ENCODE measurements at regions not wholly inside any gene's neighbourhood (a gene's known extent, or its start where the extent isn't known, plus 50 kb on each side); places are given as distances from the start of the nearest gene placed in this dataset.

- Histone ChIP-seq H3K27ac (ENCODE audit: low read depth in 1 of 2, low read length in 2 of 2) (no peak overlapping the region), H3K4me3 (ENCODE audit: low read depth in 1 of 3, low read length in 3 of 3) (no peak overlapping the region), H3K27me3 (ENCODE audit: control insufficient read depth in 4 of 4, insufficient read depth in 4 of 4, low read length in 3 of 4) (no peaks in the 10 kb centered on the region), H3K36me3 (ENCODE audit: control insufficient read depth in 4 of 4, insufficient read depth in 3 of 4, low read depth in 1 of 4, low read length in 3 of 4) (no peaks in the 10 kb centered on the region), H3K9ac (ENCODE audit: low read depth in 1 of 2, low read length in 2 of 2) (no peak overlapping the region), H3K4me1 (ENCODE audit: control insufficient read depth in 4 of 4, insufficient read depth in 4 of 4, low read length in 3 of 4) (no peaks in the 10 kb centered on the region), H3K9me3 (ENCODE audit: control insufficient read depth in 4 of 4, low read length in 3 of 4) (no peaks in the 10 kb centered on the region)
- no peak for DNase-seq (ENCODE audit: low spot score)
- WGBS = 46% methylated on average over 3 of the region's 3 CpGs
- TF ChIP-seq FOXA2 (IDR thresholded peaks at IDR 0.05) = no peak
- no peak for TF ChIP-seq MAX (IDR thresholded peaks at IDR 0.05)
- TF ChIP-seq JUND (IDR thresholded peaks at IDR 0.05) = no peak
- TF ChIP-seq, protein P1, sequence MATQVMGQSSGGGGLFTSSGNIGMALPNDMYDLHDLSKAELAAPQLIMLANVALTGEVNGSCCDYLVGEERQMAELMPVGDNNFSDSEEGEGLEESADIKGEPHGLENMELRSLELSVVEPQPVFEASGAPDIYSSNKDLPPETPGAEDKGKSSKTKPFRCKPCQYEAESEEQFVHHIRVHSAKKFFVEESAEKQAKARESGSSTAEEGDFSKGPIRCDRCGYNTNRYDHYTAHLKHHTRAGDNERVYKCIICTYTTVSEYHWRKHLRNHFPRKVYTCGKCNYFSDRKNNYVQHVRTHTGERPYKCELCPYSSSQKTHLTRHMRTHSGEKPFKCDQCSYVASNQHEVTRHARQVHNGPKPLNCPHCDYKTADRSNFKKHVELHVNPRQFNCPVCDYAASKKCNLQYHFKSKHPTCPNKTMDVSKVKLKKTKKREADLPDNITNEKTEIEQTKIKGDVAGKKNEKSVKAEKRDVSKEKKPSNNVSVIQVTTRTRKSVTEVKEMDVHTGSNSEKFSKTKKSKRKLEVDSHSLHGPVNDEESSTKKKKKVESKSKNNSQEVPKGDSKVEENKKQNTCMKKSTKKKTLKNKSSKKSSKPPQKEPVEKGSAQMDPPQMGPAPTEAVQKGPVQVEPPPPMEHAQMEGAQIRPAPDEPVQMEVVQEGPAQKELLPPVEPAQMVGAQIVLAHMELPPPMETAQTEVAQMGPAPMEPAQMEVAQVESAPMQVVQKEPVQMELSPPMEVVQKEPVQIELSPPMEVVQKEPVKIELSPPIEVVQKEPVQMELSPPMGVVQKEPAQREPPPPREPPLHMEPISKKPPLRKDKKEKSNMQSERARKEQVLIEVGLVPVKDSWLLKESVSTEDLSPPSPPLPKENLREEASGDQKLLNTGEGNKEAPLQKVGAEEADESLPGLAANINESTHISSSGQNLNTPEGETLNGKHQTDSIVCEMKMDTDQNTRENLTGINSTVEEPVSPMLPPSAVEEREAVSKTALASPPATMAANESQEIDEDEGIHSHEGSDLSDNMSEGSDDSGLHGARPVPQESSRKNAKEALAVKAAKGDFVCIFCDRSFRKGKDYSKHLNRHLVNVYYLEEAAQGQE (IDR thresholded peaks at IDR 0.05) = no peak
- TF ChIP-seq ATF3 (IDR thresholded peaks at IDR 0.05) = no peak
- no peak for TF ChIP-seq GABPA (IDR thresholded peaks at IDR 0.05 in 1 of 2, conservative IDR thresholded peaks at IDR 0.05 in 1 of 2)
- TF ChIP-seq, protein P2, sequence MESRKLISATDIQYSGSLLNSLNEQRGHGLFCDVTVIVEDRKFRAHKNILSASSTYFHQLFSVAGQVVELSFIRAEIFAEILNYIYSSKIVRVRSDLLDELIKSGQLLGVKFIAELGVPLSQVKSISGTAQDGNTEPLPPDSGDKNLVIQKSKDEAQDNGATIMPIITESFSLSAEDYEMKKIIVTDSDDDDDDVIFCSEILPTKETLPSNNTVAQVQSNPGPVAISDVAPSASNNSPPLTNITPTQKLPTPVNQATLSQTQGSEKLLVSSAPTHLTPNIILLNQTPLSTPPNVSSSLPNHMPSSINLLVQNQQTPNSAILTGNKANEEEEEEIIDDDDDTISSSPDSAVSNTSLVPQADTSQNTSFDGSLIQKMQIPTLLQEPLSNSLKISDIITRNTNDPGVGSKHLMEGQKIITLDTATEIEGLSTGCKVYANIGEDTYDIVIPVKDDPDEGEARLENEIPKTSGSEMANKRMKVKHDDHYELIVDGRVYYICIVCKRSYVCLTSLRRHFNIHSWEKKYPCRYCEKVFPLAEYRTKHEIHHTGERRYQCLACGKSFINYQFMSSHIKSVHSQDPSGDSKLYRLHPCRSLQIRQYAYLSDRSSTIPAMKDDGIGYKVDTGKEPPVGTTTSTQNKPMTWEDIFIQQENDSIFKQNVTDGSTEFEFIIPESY (IDR thresholded peaks at IDR 0.05) = no peak
- no peak for TF ChIP-seq CTCF (IDR thresholded peaks at IDR 0.05; ENCODE audit: low read depth, low read length, missing input control)
- no peak for TF ChIP-seq HNF4A (conservative IDR thresholded peaks at IDR 0.05)
- no peak for TF ChIP-seq FOXA1 (IDR thresholded peaks at IDR 0.05)
- no peak for TF ChIP-seq YY1 (IDR thresholded peaks at IDR 0.05)
- no peak for TF ChIP-seq RAD21 (IDR thresholded peaks at IDR 0.05)
- no peak for TF ChIP-seq SP1 (IDR thresholded peaks at IDR 0.05)
- no peak for TF ChIP-seq RXRA (IDR thresholded peaks at IDR 0.05)
- no peak for TF ChIP-seq EGR1 (IDR thresholded peaks at IDR 0.05; ENCODE audit: low read depth in 2 of 2)
- TF ChIP-seq HNF4G (IDR thresholded peaks at IDR 0.05) = no peak
- TF ChIP-seq NR2F2 (IDR thresholded peaks at IDR 0.05) = no peak
Observed at GRCh38 chr3:101954936-101955335, 105.6 kb downstream of the NFKBIZ start.

- TF ChIP-seq SP1 (IDR thresholded peaks at IDR 0.05) (no peak), JUND (IDR thresholded peaks at IDR 0.05) (no peak), RAD21 (IDR thresholded peaks at IDR 0.05) (no peak), EGR1 (IDR thresholded peaks at IDR 0.05; ENCODE audit: low read depth in 2 of 2) (no peak)
- no peaks in the 10 kb centered on the region for H3K36me3 ChIP-seq (ENCODE audit: control insufficient read depth in 4 of 4, insufficient read depth in 3 of 4, low read depth in 1 of 4, low read length in 3 of 4)
Observed at GRCh38 chr3:101962055-101962454, 112.7 kb downstream of the NFKBIZ start.

More at GRCh38 chr3:101962055-101962454, 112.7 kb downstream of the NFKBIZ start:
- 82% methylated on average over 1 of the region's 1 CpG for WGBS
- no peak overlapping the region for H3K4me3 ChIP-seq (ENCODE audit: low read depth in 1 of 3, low read length in 3 of 3)
- H3K9me3 ChIP-seq (ENCODE audit: control insufficient read depth in 4 of 4, low read length in 3 of 4) = no peaks in the 10 kb centered on the region
- no peak overlapping the region for H3K27ac ChIP-seq (ENCODE audit: low read depth in 1 of 2, low read length in 2 of 2)
- H3K9ac ChIP-seq (ENCODE audit: low read depth in 1 of 2, low read length in 2 of 2) = no peak overlapping the region
- DNase-seq (ENCODE audit: low spot score) = no peak
- H3K4me1 ChIP-seq (ENCODE audit: control insufficient read depth in 4 of 4, insufficient read depth in 4 of 4, low read length in 3 of 4) = no peaks in the 10 kb centered on the region
- H3K27me3 ChIP-seq (ENCODE audit: control insufficient read depth in 4 of 4, insufficient read depth in 4 of 4, low read length in 3 of 4) = no peaks in the 10 kb centered on the region
